A673 (cell line): ENCODE measurements at regions not wholly inside any gene's neighbourhood (a gene's known extent, or its start where the extent isn't known, plus 50 kb on each side); places are given as distances from the start of the nearest gene placed in this dataset.

ENCODE experiments used
- BruUV-seq: library from RNA; stranded (reverse); fragments of 400-500 nt; replicated peaks from 2 replicates; lab custom pipeline; 2021; lab: Mats Ljungman, UMichigan
- CTCF ChIA-PET: fragments of 300-600 bp; sonication (Branson Sonifier 250); formaldehyde crosslinking; loops from one replicate; lab custom pipeline; 2022; ENCODE audit warnings: antibody characterized with exemption; lab: Charles Lee
- POLR2A ChIA-PET: fragments of 300-600 bp; sonication (Branson Sonifier 250); formaldehyde crosslinking; loops from one replicate; lab custom pipeline; 2022; ENCODE audit warnings: antibody characterized with exemption; ENCODE audit not compliant: low non-redundant PET; lab: Charles Lee
- DNase-seq: peaks from one replicate; pipeline ENCODE4 v3.0.0-alpha.2; 2015; ENCODE audit warnings: low spot score
- H3K27ac ChIP-seq: fragments of 200-600 bp; sonication (generic); 2 replicates; pipeline ENCODE4 v1.5.1; 2016; ENCODE audit warnings: mixed run types, low read depth, mild to moderate bottlenecking, mixed read lengths, antibody characterized with exemption, low read length; ENCODE audit not compliant: poor library complexity, severe bottlenecking
- H3K27me3 ChIP-seq: fragments of 200-600 bp; sonication (generic); replicated peaks from 2 replicates; pipeline ENCODE4 v1.6.1; 2017; ENCODE audit warnings: mixed run types, low read depth, mild to moderate bottlenecking, mixed read lengths, antibody characterized with exemption, low read length; ENCODE audit not compliant: insufficient read depth, poor library complexity
- H3K36me3 ChIP-seq: fragments of 200-600 bp; sonication (generic); 2 replicates; pipeline ENCODE4 v1.6.1; 2016; ENCODE audit warnings: mixed run types, mild to moderate bottlenecking, mixed read lengths, antibody characterized with exemption, low read length; ENCODE audit not compliant: insufficient read depth, poor library complexity, severe bottlenecking
- H3K4me1 ChIP-seq: fragments of 200-600 bp; sonication (generic); 2 replicates; pipeline ENCODE4 v1.6.1; 2017; ENCODE audit warnings: mixed run types, mild to moderate bottlenecking, mixed read lengths, antibody characterized with exemption, low read length; ENCODE audit not compliant: insufficient read depth, poor library complexity, severe bottlenecking
- H3K4me3 ChIP-seq: fragments of 200-600 bp; sonication (generic); 2 replicates; pipeline ENCODE4 v1.5.1; 2016; ENCODE audit warnings: low read depth, mixed run types, mild to moderate bottlenecking, mixed read lengths, low read length; ENCODE audit not compliant: poor library complexity, severe bottlenecking
- H3K9me3 ChIP-seq: fragments of 200-600 bp; sonication (generic); 2 replicates; pipeline ENCODE4 v1.6.1; 2016; ENCODE audit warnings: mixed run types, low read depth, mild to moderate bottlenecking, mixed read lengths, antibody characterized with exemption, low read length; ENCODE audit not compliant: poor library complexity, severe bottlenecking
- CTCF ChIP-seq: fragments of 300-800, 200-600 bp; sonication (generic); conservative IDR thresholded peaks from 2 replicates; pipeline ENCODE4 v1.5.1; 2017; ENCODE audit warnings: low read depth, mild to moderate bottlenecking, antibody characterized with exemption, low read length, moderate library complexity, mixed read lengths
- EZH2 ChIP-seq: fragments of 200-600 bp; sonication (generic); IDR thresholded peaks from 2 replicates; pipeline ENCODE4 v1.6.1; 2017; ENCODE audit warnings: borderline replicate concordance, low read depth, mild to moderate bottlenecking, mixed read lengths, antibody characterized with exemption, low read length; ENCODE audit not compliant: poor library complexity, severe bottlenecking
- intact Hi-C: fragments of 100-400 bp; cut with micrococcal nuclease; formaldehyde crosslinking; loops from one replicate; pipeline ENCODE4 v1.10.0; 2022; ENCODE audit not compliant: unreplicated experiment

- DNase-seq: peak; percentile 10
- no peak overlapping the region for H3K4me3 ChIP-seq
- H3K36me3 ChIP-seq: no peaks in the 10 kb centered on the region
- no peaks in the 10 kb centered on the region for H3K27me3 ChIP-seq
- CTCF ChIA-PET: no interaction called here
- H3K4me1 ChIP-seq: no peaks in the 10 kb centered on the region
- BruUV-seq: no TSS peak
- no peak for TF ChIP-seq EZH2
- TF ChIP-seq CTCF: no peak
- no peak overlapping the region for H3K27ac ChIP-seq
- POLR2A ChIA-PET: no interaction called here
- H3K9me3 ChIP-seq: no peaks in the 10 kb centered on the region
- intact Hi-C loops: no loop called here
Observed at GRCh38 chr19:30920222-30920621, 429.0 kb downstream of the TSHZ3 start.

- no peak for DNase-seq
- H3K27ac ChIP-seq: no peak overlapping the region
- no peaks in the 10 kb centered on the region for H3K27me3 ChIP-seq
- intact Hi-C loops: no loop called here
- ChIA-PET POLR2A (no interaction called here), CTCF (no interaction called here)
- no peak for TF ChIP-seq EZH2
- no peak for TF ChIP-seq CTCF
- no TSS peak for BruUV-seq
- H3K36me3 ChIP-seq: no peaks in the 10 kb centered on the region
- H3K9me3 ChIP-seq: no peaks in the 10 kb centered on the region
- H3K4me1 ChIP-seq: no peaks in the 10 kb centered on the region
- no peak overlapping the region for H3K4me3 ChIP-seq
Observed at GRCh38 chr19:30919737-30920136, 429.5 kb downstream of the TSHZ3 start.

GRCh38 chr19:30916238-30916637 lies 433.0 kb downstream of the TSHZ3 start:
- no peak overlapping the region for H3K27ac ChIP-seq
- ChIA-PET CTCF (no interaction called here), POLR2A (no interaction called here)
- no TSS peak for BruUV-seq
- DNase-seq: no peak
- no peak overlapping the region for H3K4me3 ChIP-seq
- H3K36me3 ChIP-seq: no peaks in the 10 kb centered on the region
- H3K27me3 ChIP-seq: no peaks in the 10 kb centered on the region
- TF ChIP-seq EZH2: no peak
- no peak for TF ChIP-seq CTCF
- H3K4me1 ChIP-seq: no peaks in the 10 kb centered on the region
- intact Hi-C loops: no loop called here
- H3K9me3 ChIP-seq: no peaks in the 10 kb centered on the region
